ENCODE measurements at regions not wholly inside any gene's neighbourhood (a gene's known extent, or its start where the extent isn't known, plus 50 kb on each side); places are given as distances from the start of the nearest gene placed in this dataset.

DNA sequence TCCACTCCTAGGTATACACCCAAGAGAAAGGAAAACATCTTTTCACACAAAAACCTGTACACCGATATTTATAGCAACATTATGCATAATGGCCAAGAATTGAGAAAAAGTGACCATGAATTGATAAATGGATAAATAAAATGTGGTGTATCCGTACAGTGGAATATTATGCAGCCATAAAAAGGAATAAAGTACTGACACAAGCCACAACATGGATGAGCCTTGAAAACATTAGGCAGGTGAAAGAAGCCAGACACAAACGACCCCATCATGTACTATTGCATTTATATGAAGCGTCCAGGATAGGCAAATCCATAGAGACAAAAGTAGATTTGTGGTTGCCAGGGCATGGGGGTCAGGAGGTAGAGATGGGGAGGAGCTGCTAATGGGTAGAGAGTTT, 64.2 kb upstream of the SLC6A6 start:
- no peak overlapping the region for H2AFZ ChIP-seq (ENCODE audit: low read depth, low read length)
- no peaks in the 10 kb centered on the region for H3K4me1 ChIP-seq (ENCODE audit: insufficient read depth, low read length)
- no peak overlapping the region for H3K9ac ChIP-seq (ENCODE audit: low read depth, low read length)
- TF ChIP-seq, protein P1, sequence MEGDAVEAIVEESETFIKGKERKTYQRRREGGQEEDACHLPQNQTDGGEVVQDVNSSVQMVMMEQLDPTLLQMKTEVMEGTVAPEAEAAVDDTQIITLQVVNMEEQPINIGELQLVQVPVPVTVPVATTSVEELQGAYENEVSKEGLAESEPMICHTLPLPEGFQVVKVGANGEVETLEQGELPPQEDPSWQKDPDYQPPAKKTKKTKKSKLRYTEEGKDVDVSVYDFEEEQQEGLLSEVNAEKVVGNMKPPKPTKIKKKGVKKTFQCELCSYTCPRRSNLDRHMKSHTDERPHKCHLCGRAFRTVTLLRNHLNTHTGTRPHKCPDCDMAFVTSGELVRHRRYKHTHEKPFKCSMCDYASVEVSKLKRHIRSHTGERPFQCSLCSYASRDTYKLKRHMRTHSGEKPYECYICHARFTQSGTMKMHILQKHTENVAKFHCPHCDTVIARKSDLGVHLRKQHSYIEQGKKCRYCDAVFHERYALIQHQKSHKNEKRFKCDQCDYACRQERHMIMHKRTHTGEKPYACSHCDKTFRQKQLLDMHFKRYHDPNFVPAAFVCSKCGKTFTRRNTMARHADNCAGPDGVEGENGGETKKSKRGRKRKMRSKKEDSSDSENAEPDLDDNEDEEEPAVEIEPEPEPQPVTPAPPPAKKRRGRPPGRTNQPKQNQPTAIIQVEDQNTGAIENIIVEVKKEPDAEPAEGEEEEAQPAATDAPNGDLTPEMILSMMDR (IDR thresholded peaks at IDR 0.05; ENCODE audit: borderline replicate concordance, extremely low read depth, low read length, poor library complexity, severe bottlenecking), result no peak
- no peak for TF ChIP-seq EZH2 (IDR thresholded peaks at IDR 0.05; ENCODE audit: borderline replicate concordance, low read depth, low read length, severe bottlenecking)
- no peaks in the 10 kb centered on the region for H3K36me3 ChIP-seq (ENCODE audit: insufficient read depth, low read length)
- no peaks in the 10 kb centered on the region for H3K27me3 ChIP-seq (ENCODE audit: insufficient read depth, low read length, poor library complexity)
- DNase-seq (no peak), ATAC-seq (ENCODE audit: insufficient read depth, low read depth) (no peak)
- no peak overlapping the region for H3K4me2 ChIP-seq (ENCODE audit: insufficient read depth, low read length)
- no peaks in the 10 kb centered on the region for H3K9me3 ChIP-seq (ENCODE audit: insufficient read depth, low read length, severe bottlenecking)
- no peak overlapping the region for H3K4me3 ChIP-seq (ENCODE audit: low read depth in 1 of 2, low read length in 2 of 2)
- no peak overlapping the region for H3K27ac ChIP-seq (ENCODE audit: low read length)
- no peaks in the 10 kb centered on the region for H4K20me1 ChIP-seq (ENCODE audit: insufficient read depth, low read length)
- no peaks in the 10 kb centered on the region for H3K79me2 ChIP-seq (ENCODE audit: insufficient read depth, low read length)

DNA sequence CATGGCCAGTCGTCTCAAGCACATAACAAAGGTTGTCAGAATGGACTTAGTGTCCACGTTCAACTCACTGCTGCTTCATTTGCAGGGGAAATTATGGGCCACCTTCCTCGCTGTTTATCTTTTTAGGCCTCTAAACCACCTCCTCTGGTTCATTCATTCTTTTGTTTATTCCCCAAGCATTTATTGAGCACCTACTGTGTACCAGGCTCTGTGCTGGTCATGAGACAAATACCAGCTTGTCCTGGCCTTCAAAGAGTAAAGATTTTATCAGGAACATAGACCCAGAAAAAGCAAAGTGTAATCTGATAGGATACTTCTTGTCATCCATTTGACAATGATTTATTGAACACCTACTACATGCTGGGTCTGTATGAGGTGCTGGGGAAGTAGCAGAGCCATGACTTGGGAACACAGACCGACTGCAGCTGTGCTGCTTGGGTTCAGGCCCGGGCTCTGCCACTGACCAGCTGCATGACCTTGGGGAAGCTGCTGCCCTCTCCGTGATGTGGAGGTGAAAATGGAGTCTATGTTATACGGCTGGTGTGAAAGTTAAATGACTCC, 63.4 kb upstream of the SLC6A6 start:
- no peaks in the 10 kb centered on the region for H3K79me2 ChIP-seq (ENCODE audit: insufficient read depth, low read length)
- ATAC-seq (ENCODE audit: insufficient read depth, low read depth), result no peak
- no peak for TF ChIP-seq EZH2 (IDR thresholded peaks at IDR 0.05; ENCODE audit: borderline replicate concordance, low read depth, low read length, severe bottlenecking)
- TF ChIP-seq, protein P1 (IDR thresholded peaks at IDR 0.05; ENCODE audit: borderline replicate concordance, extremely low read depth, low read length, poor library complexity, severe bottlenecking), result no peak

DNA sequence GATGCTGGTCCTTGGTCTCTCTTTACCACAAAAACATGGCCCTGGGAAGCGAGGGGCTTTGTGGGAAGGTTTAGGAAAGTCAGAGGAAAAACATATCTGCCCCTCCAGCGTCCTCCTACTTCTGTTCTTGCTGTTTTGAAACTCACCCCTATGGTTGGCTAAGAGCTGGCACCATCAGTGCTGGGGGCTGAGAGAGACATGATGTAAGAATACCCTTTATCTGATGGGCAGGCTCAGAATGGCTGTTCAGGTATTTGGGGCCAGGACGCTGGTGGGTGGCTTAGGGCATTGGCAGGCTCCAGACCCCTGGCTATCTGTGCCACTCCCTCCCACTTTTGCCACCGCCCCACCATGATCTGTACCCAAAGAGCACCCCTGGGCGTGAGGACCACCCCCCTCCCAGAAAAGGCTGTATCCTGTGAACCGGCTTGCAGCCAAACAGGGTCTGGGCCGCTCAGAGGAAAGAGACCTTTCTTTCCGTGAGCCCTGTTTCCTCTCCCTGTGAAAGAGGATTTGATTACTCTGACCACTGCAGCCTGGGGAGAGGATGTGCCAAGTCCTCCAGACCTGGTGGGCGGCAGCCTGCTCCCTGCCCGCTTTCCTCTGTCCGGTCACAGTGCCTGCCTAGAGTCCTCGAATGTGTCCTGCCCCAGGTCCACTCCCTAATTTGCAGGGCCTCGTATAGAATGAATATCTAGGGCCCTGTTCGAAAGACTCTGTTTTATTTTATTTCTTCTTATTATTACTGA, 61.3 kb upstream of the SLC6A6 start:
- H3K27me3 ChIP-seq (ENCODE audit: insufficient read depth, low read length, poor library complexity), result peaks cover 9% of the 10 kb centered on the region
- no peak overlapping the region for H3K27ac ChIP-seq (ENCODE audit: low read length)
- DNase-seq (no peak), ATAC-seq (ENCODE audit: insufficient read depth, low read depth) (no peak)
- H3K79me2 ChIP-seq (ENCODE audit: insufficient read depth, low read length), result no peaks in the 10 kb centered on the region
- no peak overlapping the region for H3K9ac ChIP-seq (ENCODE audit: low read depth, low read length)
- no peaks in the 10 kb centered on the region; the same call in 1 of the 2 replicates for H4K20me1 ChIP-seq (ENCODE audit: insufficient read depth, low read length)
- TF ChIP-seq, protein P1 (IDR thresholded peaks at IDR 0.05; ENCODE audit: borderline replicate concordance, extremely low read depth, low read length, poor library complexity, severe bottlenecking), result no peak
- TF ChIP-seq EZH2 (IDR thresholded peaks at IDR 0.05; ENCODE audit: borderline replicate concordance, low read depth, low read length, severe bottlenecking), result no peak
- no peaks in the 10 kb centered on the region for H3K4me1 ChIP-seq (ENCODE audit: insufficient read depth, low read length)
- H3K36me3 ChIP-seq (ENCODE audit: insufficient read depth, low read length), result no peaks in the 10 kb centered on the region
- H3K9me3 ChIP-seq (ENCODE audit: insufficient read depth, low read length, severe bottlenecking), result no peaks in the 10 kb centered on the region
- no peak overlapping the region for H3K4me3 ChIP-seq (ENCODE audit: low read depth in 1 of 2, low read length in 2 of 2)
- H2AFZ ChIP-seq (ENCODE audit: low read depth, low read length), result no peak overlapping the region
- H3K4me2 ChIP-seq (ENCODE audit: insufficient read depth, low read length), result no peak overlapping the region

More for the DNA sequence above, 63.4 kb upstream of the SLC6A6 start:
- H3K4me1 ChIP-seq (ENCODE audit: insufficient read depth, low read length), result no peaks in the 10 kb centered on the region
- no peaks in the 10 kb centered on the region for H4K20me1 ChIP-seq (ENCODE audit: insufficient read depth, low read length)
- no peak overlapping the region for H3K27ac ChIP-seq (ENCODE audit: low read length)
- no peaks in the 10 kb centered on the region for H3K9me3 ChIP-seq (ENCODE audit: insufficient read depth, low read length, severe bottlenecking)
- DNase-seq, result no peak
- H3K4me2 ChIP-seq (ENCODE audit: insufficient read depth, low read length), result no peak overlapping the region
- no peak overlapping the region for H2AFZ ChIP-seq (ENCODE audit: low read depth, low read length)
- H3K4me3 ChIP-seq (ENCODE audit: low read depth in 1 of 2, low read length in 2 of 2), result no peak overlapping the region
- no peak overlapping the region for H3K9ac ChIP-seq (ENCODE audit: low read depth, low read length)
- peaks cover 1% of the 10 kb centered on the region for H3K27me3 ChIP-seq (ENCODE audit: insufficient read depth, low read length, poor library complexity)
- H3K36me3 ChIP-seq (ENCODE audit: insufficient read depth, low read length), result no peaks in the 10 kb centered on the region

All from DND-41 (cell line).